Thyroid gland (tissue), 4 donors: ENCODE measurements at regions not wholly inside any gene's neighbourhood (a gene's known extent, or its start where the extent isn't known, plus 50 kb on each side); places are given as distances from the start of the nearest gene placed in this dataset.

Experiments
- DNase-seq, 2 donors: peaks; one replicate each; pipeline ENCODE4 v3.0.0-alpha.2; 2019
- H3K27ac ChIP-seq, 3 donors: fragments of 200-600 bp; sonication (generic); 1 replicate in 2 of 3; 2 replicates in 1 of 3; pipeline ENCODE4 v1.5.1; 2016 to 2019; ENCODE audit warnings: mild to moderate bottlenecking in 1 of 3, moderate library complexity in 1 of 3
- H3K27me3 ChIP-seq: fragments of 200-600 bp; sonication (generic); one replicate; pipeline ENCODE4 v1.5.1; 2019
- H3K36me3 ChIP-seq, 2 donors: fragments of 200-600 bp; sonication (generic); one replicate each; pipeline ENCODE4 v1.5.1; 2016 to 2019
- H3K4me1 ChIP-seq, 2 donors: fragments of 200-600 bp; sonication (generic); one replicate each; pipeline ENCODE4 v1.5.1; 2017 to 2019
- H3K4me3 ChIP-seq, 3 donors: fragments of 200-600 bp; sonication (generic); replicated peaks in 1 of 3; 1 replicate in 2 of 3; 2 replicates in 1 of 3; pipeline ENCODE4 v1.5.1; 2016; ENCODE audit warnings: mild to moderate bottlenecking in 1 of 3
- H3K9me3 ChIP-seq: fragments of 200-600 bp; sonication (generic); one replicate; pipeline ENCODE4 v1.5.1; 2017
- POLR2A ChIP-seq, 2 donors: fragments of 450-650 bp; IDR thresholded peaks; one replicate each; pipeline ENCODE4 v1.6.1; 2017; ENCODE audit warnings: antibody characterized with exemption in 2 of 2, mild to moderate bottlenecking in 2 of 2, moderate library complexity in 1 of 2
- WGBS, 2 donors: methylation state at CpG; one replicate each; pipeline ENCODE4 v1.1.5; 2017; 5-methylcytosine and 5-hydroxymethylcytosine counted together
- intact Hi-C: fragments of 100-400 bp; cut with DNase I; formaldehyde crosslinking; loops from one replicate; pipeline ENCODE4 v1.15.1; 2023
- TF ChIP-seq, protein P1 (sequence below), 6 experiments: fragments of 200-600 bp in 3 of 6; fragments of 450-650 bp in 3 of 6; sonication (generic) in 3 of 6; IDR thresholded peaks; one replicate each; pipeline ENCODE4 v1.5.1; 2016 to 2019; ENCODE audit warnings: antibody characterized with exemption in 6 of 6, mild to moderate bottlenecking in 2 of 6, inconsistent platforms in 1 of 6, moderate library complexity in 1 of 6

DNA sequence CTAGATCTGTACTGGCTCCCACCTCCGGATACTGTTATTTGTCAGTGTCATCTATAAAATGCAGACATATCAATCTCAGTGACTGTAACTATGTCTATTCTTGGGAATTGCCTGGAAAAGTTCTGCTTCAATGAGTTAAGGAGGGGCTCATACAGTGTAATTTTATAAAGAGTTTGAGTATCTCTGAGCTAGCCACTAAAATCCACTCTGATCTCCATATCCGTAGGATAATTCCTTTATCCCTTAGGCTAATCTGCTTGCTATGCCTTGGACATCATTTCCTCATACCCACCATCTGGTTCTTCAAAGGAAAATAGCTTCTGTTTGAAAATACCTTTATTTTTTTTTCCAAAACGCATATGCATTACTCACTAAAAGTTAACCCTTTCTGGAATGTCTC lies 863.2 kb downstream of the SUCLG1 start:
- 50 to 59% methylated on average over 3 of the region's 3 CpGs for WGBS, 2 donors
- intact Hi-C loops, result no loop called here
- H3K27me3 ChIP-seq, result no peaks in the 10 kb centered on the region
- H3K36me3 ChIP-seq, result no peaks in the 10 kb centered on the region
- no peaks in the 10 kb centered on the region for H3K9me3 ChIP-seq
- H3K27ac ChIP-seq, result no peak overlapping the region
- TF ChIP-seq POLR2A (IDR thresholded peaks at IDR 0.05), result no peak
- TF ChIP-seq, protein P1, sequence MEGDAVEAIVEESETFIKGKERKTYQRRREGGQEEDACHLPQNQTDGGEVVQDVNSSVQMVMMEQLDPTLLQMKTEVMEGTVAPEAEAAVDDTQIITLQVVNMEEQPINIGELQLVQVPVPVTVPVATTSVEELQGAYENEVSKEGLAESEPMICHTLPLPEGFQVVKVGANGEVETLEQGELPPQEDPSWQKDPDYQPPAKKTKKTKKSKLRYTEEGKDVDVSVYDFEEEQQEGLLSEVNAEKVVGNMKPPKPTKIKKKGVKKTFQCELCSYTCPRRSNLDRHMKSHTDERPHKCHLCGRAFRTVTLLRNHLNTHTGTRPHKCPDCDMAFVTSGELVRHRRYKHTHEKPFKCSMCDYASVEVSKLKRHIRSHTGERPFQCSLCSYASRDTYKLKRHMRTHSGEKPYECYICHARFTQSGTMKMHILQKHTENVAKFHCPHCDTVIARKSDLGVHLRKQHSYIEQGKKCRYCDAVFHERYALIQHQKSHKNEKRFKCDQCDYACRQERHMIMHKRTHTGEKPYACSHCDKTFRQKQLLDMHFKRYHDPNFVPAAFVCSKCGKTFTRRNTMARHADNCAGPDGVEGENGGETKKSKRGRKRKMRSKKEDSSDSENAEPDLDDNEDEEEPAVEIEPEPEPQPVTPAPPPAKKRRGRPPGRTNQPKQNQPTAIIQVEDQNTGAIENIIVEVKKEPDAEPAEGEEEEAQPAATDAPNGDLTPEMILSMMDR (IDR thresholded peaks at IDR 0.05), result no peak
- H3K4me3 ChIP-seq, result no peak overlapping the region
- no peak for DNase-seq
- no peaks in the 10 kb centered on the region for H3K4me1 ChIP-seq

- Histone ChIP-seq H3K27ac (no peak overlapping the region), H3K9me3 (no peaks in the 10 kb centered on the region), H3K36me3 (no peaks in the 10 kb centered on the region), H3K4me1 (no peaks in the 10 kb centered on the region), H3K27me3 (no peaks in the 10 kb centered on the region), H3K4me3 (no peak overlapping the region)
- TF ChIP-seq, protein P1 (IDR thresholded peaks at IDR 0.05), result no peak
- no peak for TF ChIP-seq POLR2A (IDR thresholded peaks at IDR 0.05)
- DNase-seq, result no peak
- WGBS, 2 donors, result 69 to 70% methylated on average over 2 of the region's 2 CpGs
- intact Hi-C loops, result no loop called here
Measured at GRCh38 chr2:83595121-83595690, 863.9 kb downstream of the SUCLG1 start.

DNA sequence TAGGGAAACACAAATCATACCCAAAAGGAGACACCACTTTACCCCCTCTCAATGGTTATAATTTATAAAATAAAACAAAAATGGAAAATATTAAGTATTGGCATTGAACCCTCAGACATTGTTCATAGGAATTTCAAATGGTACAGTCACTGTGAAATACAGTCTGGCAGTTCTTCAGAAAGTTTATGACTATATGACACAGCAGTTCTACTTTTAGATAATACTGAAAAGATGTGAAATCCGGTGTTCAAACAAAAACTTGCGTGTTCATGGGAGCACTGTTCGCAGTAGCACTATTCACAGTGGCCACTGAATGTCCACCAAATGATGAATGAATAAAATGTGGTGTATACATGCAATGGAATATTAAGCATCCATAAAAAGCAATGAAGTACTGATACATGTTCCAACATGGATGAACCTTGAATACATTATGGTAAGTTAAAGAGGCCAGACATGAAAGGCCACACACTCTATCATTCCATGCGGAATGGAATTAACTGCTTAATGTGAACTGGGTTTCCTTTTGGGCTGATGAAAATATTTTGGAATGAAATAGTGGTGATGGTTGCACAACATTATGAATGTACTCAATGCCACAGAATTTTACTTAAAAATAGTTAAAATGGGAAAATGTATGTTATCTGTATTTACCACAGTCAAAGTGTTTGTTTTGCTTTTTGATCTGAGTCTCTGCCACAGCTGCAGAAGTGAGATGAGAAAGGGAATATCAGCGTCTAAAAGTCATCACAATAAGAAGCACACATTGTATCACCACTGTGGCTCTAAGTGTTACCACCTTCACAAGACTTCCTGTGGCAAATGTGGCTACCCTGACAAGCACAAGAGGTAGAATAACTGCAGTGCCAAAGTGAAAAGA lies 864.6 kb downstream of the SUCLG1 start:
- no peak overlapping the region for H3K27ac ChIP-seq
- no peaks in the 10 kb centered on the region for H3K9me3 ChIP-seq
- TF ChIP-seq, protein P1 (IDR thresholded peaks at IDR 0.05), result no peak
- no peak for TF ChIP-seq POLR2A (IDR thresholded peaks at IDR 0.05)
- 87 to 88% methylated on average over 5 of the region's 5 CpGs for WGBS, 2 donors
- intact Hi-C loops, result no loop called here
- no peaks in the 10 kb centered on the region for H3K4me1 ChIP-seq
- DNase-seq, result no peak
- no peaks in the 10 kb centered on the region for H3K27me3 ChIP-seq
- H3K36me3 ChIP-seq, result no peaks in the 10 kb centered on the region
- H3K4me3 ChIP-seq, result no peak overlapping the region

- H3K9me3 ChIP-seq, result no peaks in the 10 kb centered on the region
- H3K4me1 ChIP-seq, result no peaks in the 10 kb centered on the region
- intact Hi-C loops, result no loop called here
- H3K27me3 ChIP-seq, result no peaks in the 10 kb centered on the region
- H3K27ac ChIP-seq, result no peak overlapping the region
- no peaks in the 10 kb centered on the region for H3K36me3 ChIP-seq
- no peak for TF ChIP-seq POLR2A (IDR thresholded peaks at IDR 0.05)
- TF ChIP-seq, protein P1 (IDR thresholded peaks at IDR 0.05), result no peak
- no peak overlapping the region for H3K4me3 ChIP-seq
- DNase-seq, result no peak
- 74 to 83% methylated on average over 4 of the region's 4 CpGs for WGBS, 2 donors
Measured at GRCh38 chr2:83587309-83587708, 871.8 kb downstream of the SUCLG1 start.

DNA sequence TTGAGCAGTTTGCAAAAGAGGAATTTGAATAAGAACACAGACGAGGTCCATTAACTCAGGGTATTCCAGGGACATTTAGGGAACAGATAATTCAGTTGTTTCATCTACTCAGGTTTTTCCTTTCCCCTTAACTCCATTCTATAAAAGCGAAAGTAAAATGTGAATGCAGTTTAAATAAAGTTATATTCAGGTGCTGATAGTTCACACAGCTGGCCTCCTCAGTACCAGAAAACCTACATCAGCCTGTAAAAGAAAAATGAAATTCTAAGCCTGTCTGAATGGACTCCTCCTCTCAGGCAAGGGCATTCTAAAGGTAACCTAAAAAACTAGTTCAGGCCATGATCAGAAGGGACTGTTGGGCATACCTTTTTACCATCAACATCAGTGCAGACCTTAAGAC lies 873.8 kb downstream of the SUCLG1 start:
- no peaks in the 10 kb centered on the region for H3K9me3 ChIP-seq
- H3K4me1 ChIP-seq, result no peaks in the 10 kb centered on the region
- DNase-seq, result no peak
- H3K4me3 ChIP-seq, result no peak overlapping the region
- H3K36me3 ChIP-seq, result no peaks in the 10 kb centered on the region
- WGBS, 2 donors, result 65 to 66% methylated on average over 2 of the region's 2 CpGs
- H3K27ac ChIP-seq, result no peak overlapping the region
- TF ChIP-seq POLR2A (IDR thresholded peaks at IDR 0.05), result no peak
- TF ChIP-seq, protein P1 (IDR thresholded peaks at IDR 0.05), result no peak
- intact Hi-C loops, result no loop called here
- no peaks in the 10 kb centered on the region for H3K27me3 ChIP-seq
